Stimulated activated CD8-positive, alpha-beta memory T cell treated with anti-CD3 and anti-CD28 coated beads, Interleukin-7, amount 100 ng/mL, for 4 hours (primary cell): ENCODE measurements at regions not wholly inside any gene's neighbourhood (a gene's known extent, or its start where the extent isn't known, plus 50 kb on each side); places are given as distances from the start of the nearest gene placed in this dataset.

ENCODE experiments used
- DNase-seq, 2 donors: peaks; one replicate each; pipeline ENCODE4 v3.0.0-alpha.2; 2020; ENCODE audit warnings: low read depth in 2 of 2

GRCh38 chr12:127192391-127192790 lies 1074.6 kb upstream of the TMEM132C start:
- DNase-seq, result no peak

- DNase-seq, result no peak
Measured at GRCh38 chr12:127193341-127193740, 1073.6 kb upstream of the TMEM132C start.

GRCh38 chr12:127194176-127194575 lies 1072.8 kb upstream of the TMEM132C start:
- DNase-seq, result no peak

GRCh38 chr12:127205781-127206555 lies 1061.0 kb upstream of the TMEM132C start:
- no peak for DNase-seq

- no peak for DNase-seq
Measured at GRCh38 chr12:127209318-127209717, 1057.7 kb upstream of the TMEM132C start.

GRCh38 chr12:127214186-127214585 lies 1052.8 kb upstream of the TMEM132C start:
- DNase-seq, result no peak

GRCh38 chr12:127223011-127223410 lies 1044.0 kb upstream of the TMEM132C start:
- no peak for DNase-seq

- DNase-seq, result no peak
Measured at GRCh38 chr12:127223731-127224130, 1043.2 kb upstream of the TMEM132C start.

- no peak for DNase-seq
Measured at GRCh38 chr12:127230843-127231260, 1036.1 kb upstream of the TMEM132C start.

- no peak for DNase-seq
Measured at GRCh38 chr12:127231371-127231770, 1035.6 kb upstream of the TMEM132C start.

GRCh38 chr12:127233016-127233415 lies 1034.0 kb upstream of the TMEM132C start:
- DNase-seq, result no peak

GRCh38 chr12:127235761-127236160 lies 1031.2 kb upstream of the TMEM132C start:
- no peak for DNase-seq

GRCh38 chr12:127236491-127236890 lies 1030.5 kb upstream of the TMEM132C start:
- no peak for DNase-seq

- no peak for DNase-seq
Measured at GRCh38 chr12:127237151-127237550, 1029.8 kb upstream of the TMEM132C start.

- DNase-seq, result no peak
Measured at GRCh38 chr12:127238107-127238506, 1028.9 kb upstream of the TMEM132C start.

GRCh38 chr12:127239781-127240180 lies 1027.2 kb upstream of the TMEM132C start:
- DNase-seq, result no peak

- no peak for DNase-seq
Measured at GRCh38 chr12:127240249-127240929, 1026.6 kb upstream of the TMEM132C start.

GRCh38 chr12:127241072-127241817 lies 1025.7 kb upstream of the TMEM132C start:
- DNase-seq, result no peak

GRCh38 chr12:127245009-127245408 lies 1022.0 kb upstream of the TMEM132C start:
- no peak for DNase-seq

GRCh38 chr12:127245437-127245836 lies 1021.5 kb upstream of the TMEM132C start:
- DNase-seq, result no peak

GRCh38 chr12:127247937-127248336 lies 1019.0 kb upstream of the TMEM132C start:
- no peak for DNase-seq

GRCh38 chr12:127249428-127249827 lies 1017.5 kb upstream of the TMEM132C start:
- DNase-seq, result no peak
